Esophagus squamous epithelium (tissue), 4 donors: ENCODE measurements at regions not wholly inside any gene's neighbourhood (a gene's known extent, or its start where the extent isn't known, plus 50 kb on each side); places are given as distances from the start of the nearest gene placed in this dataset.

Source experiments
- POLR2A ChIP-seq, 4 donors: fragments of 450-650 bp; IDR thresholded peaks; one replicate each; pipeline ENCODE4 v1.6.1; 2017; ENCODE audit warnings: antibody characterized with exemption in 4 of 4, mild to moderate bottlenecking in 4 of 4, moderate library complexity in 3 of 4
- TF ChIP-seq, protein P1 (sequence below), 6 experiments: fragments of 450-650 bp in 4 of 6; fragments of 200-600 bp in 2 of 6; sonication (generic) in 2 of 6; IDR thresholded peaks; one replicate each; pipeline ENCODE4 v1.5.1; 2016 to 2019; ENCODE audit warnings: antibody characterized with exemption in 6 of 6, mild to moderate bottlenecking in 4 of 6, moderate library complexity in 4 of 6

DNA sequence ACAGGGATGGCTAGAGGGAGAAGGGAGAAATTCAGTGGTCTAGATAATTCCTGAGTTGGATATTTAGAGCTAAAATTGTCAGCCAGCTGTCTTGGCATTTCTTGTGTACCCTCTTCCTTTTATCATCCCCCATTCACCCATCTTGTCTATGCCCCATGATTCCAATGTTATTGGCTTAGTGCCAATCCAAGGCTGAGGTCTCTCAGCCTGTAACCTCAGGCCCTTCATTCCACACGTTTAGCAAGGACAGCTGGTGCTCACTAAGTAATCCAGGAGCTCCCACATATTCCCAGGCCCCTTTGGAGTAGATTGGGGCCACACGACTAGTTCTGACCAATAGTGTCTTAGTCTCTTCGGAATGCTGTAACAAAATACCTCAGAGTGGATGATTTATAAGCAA, 112.4 kb upstream of the ATXN1 start:
- TF ChIP-seq POLR2A (IDR thresholded peaks at IDR 0.05) = no peak
- TF ChIP-seq, protein P1, sequence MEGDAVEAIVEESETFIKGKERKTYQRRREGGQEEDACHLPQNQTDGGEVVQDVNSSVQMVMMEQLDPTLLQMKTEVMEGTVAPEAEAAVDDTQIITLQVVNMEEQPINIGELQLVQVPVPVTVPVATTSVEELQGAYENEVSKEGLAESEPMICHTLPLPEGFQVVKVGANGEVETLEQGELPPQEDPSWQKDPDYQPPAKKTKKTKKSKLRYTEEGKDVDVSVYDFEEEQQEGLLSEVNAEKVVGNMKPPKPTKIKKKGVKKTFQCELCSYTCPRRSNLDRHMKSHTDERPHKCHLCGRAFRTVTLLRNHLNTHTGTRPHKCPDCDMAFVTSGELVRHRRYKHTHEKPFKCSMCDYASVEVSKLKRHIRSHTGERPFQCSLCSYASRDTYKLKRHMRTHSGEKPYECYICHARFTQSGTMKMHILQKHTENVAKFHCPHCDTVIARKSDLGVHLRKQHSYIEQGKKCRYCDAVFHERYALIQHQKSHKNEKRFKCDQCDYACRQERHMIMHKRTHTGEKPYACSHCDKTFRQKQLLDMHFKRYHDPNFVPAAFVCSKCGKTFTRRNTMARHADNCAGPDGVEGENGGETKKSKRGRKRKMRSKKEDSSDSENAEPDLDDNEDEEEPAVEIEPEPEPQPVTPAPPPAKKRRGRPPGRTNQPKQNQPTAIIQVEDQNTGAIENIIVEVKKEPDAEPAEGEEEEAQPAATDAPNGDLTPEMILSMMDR (IDR thresholded peaks at IDR 0.05) = no peak
